HUES64 (cell line): ENCODE measurements at regions not wholly inside any gene's neighbourhood (a gene's known extent, or its start where the extent isn't known, plus 50 kb on each side); places are given as distances from the start of the nearest gene placed in this dataset.
"Not testable (repeated sequence)": the region's sequence is repeated elsewhere in the genome, so short reads cannot be mapped to it uniquely, and the experiment has no call there.

Experiments
- H3K27ac ChIP-seq: 2 replicates; pipeline ENCODE4 v1.7.0; 2013; ENCODE audit warnings: low read depth, low read length, inconsistent platforms
- H3K27me3 ChIP-seq: 2 replicates; pipeline ENCODE4 v1.6.1; 2013; ENCODE audit warnings: mild to moderate bottlenecking, low read length; ENCODE audit not compliant: insufficient read depth
- H3K36me3 ChIP-seq: 2 replicates; pipeline ENCODE4 v1.6.1; 2013; ENCODE audit warnings: mild to moderate bottlenecking, low read length; ENCODE audit not compliant: insufficient read depth
- H3K4me1 ChIP-seq: 2 replicates; pipeline ENCODE4 v1.6.1; 2013; ENCODE audit warnings: mild to moderate bottlenecking, low read length, moderate library complexity; ENCODE audit not compliant: insufficient read depth
- H3K4me3 ChIP-seq: 2 replicates; pipeline ENCODE4 v1.5.1; 2013; ENCODE audit warnings: mild to moderate bottlenecking, low read length, moderate library complexity
- H3K9ac ChIP-seq: 2 replicates; pipeline ENCODE4 v1.6.1; 2013; ENCODE audit warnings: mild to moderate bottlenecking, low read depth, low read length
- H3K9me3 ChIP-seq: 2 replicates; pipeline ENCODE4 v1.6.1; 2013; ENCODE audit warnings: low read depth, low read length; ENCODE audit not compliant: insufficient read depth
- WGBS: fragments of 150-250, 120-280 bp; methylation state at CpG from one replicate; pipeline ENCODE4 v1.1.7; 2013; ENCODE audit warnings: missing lambda C conversion rate; 5-methylcytosine and 5-hydroxymethylcytosine counted together

DNA sequence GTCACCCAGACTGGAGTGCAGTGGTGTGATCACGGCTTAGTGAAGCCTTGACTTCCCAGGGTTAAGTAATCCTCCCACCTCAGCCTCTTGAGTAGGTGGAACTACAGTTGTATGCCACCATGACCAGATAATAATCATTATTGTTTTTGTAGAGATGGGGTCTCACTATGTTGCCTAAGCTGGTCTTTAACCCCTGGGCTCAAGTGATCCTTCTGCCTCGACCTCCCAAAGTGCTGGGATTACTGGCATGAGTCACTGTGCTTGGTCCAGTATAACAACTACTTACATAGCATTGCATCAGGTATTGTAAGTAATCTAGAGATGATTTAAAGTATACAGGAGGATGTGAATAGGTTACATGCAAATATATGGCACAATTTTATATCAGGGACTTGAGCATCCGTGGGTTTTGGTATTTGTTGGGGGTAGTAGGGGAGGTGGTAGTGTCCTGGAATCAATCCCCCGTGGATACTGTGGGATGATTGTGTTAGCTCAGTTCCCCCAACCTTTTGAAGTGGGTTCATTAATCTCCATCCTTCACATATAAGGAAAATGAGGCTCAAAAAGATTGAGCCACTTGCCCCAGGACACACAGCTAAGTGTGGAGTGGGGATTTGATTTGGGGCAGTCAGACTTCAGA is 61.4 kb upstream of the CNIH3 start:
- Histone ChIP-seq H3K4me3 (no peak overlapping the region), H3K36me3 (no peaks in the 10 kb centered on the region), H3K27me3 (no peaks in the 10 kb centered on the region), H3K9ac (no peak overlapping the region), H3K4me1 (no peaks in the 10 kb centered on the region), H3K9me3 (no peaks in the 10 kb centered on the region), H3K27ac (no peak overlapping the region)
- 91% methylated on average over 4 of the region's 4 CpGs for WGBS

DNA sequence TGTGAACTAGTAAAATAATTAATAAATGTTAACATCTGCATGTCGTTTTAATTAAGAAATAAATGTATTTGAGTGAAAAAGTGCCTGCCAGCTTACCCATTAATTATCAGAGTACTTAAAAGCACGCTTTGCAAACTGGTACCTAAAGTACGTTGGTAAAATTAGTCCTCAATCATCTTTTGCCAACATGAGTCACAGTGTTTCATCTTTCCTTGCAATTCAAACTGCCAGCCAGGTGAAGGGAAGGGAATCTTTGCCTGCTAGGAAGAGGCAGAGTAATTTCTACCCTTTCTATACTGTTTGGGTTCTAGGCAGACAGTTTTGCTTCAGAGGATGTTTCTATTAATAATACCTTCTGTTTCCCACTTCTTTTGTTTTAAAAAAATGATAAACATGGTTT is 57.2 kb upstream of the CNIH3 start:
- Histone ChIP-seq H3K36me3 (no peaks in the 10 kb centered on the region), H3K9me3 (peaks cover 13% of the 10 kb centered on the region), H3K27me3 (no peaks in the 10 kb centered on the region), H3K27ac (no peak overlapping the region), H3K4me3 (no peak overlapping the region), H3K9ac (no peak overlapping the region), H3K4me1 (no peaks in the 10 kb centered on the region)
- 91% methylated on average over 3 of the region's 3 CpGs for WGBS

DNA sequence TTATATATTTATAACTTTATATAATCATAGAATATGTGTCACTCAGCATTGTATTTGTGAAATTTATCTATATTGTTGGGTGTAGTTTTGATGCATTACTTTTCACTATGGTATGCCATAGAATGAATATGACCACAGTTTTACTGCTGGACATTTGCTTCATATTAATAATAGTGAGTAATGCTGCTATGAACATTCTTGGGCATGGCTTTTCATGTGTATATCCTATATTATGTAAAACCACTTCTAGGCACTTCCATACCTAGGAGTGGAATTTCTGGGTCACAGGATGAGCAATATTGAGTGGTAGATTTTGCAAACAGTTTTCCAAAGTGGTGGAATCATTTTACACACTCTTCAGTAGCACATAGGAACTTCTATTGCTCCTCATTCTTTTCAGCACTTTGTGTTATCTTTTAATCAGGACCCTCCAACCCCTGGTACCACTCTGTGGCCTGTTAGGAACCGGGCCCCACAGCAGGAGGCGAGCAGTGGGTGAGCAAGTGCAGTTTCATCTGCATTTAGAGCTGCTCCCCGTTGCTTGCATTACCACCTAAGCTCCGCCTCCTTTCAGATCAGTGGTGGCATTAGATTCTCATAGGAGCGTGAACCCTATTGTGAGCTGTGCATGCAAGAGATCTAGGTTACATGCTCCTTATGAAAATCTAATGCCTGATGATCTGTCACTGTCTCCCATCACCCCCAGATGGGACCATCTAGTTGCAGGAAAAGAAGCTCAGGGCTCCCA is 56.0 kb upstream of the CNIH3 start:
- Histone ChIP-seq H3K4me1 (no peaks in the 10 kb centered on the region), H3K36me3 (no peaks in the 10 kb centered on the region), H3K9ac (no peak overlapping the region), H3K9me3 (peaks cover 13% of the 10 kb centered on the region), H3K4me3 (no peak overlapping the region), H3K27ac (no peak overlapping the region), H3K27me3 (no peaks in the 10 kb centered on the region)
- WGBS: 98% methylated on average over 5 of the region's 5 CpGs

DNA sequence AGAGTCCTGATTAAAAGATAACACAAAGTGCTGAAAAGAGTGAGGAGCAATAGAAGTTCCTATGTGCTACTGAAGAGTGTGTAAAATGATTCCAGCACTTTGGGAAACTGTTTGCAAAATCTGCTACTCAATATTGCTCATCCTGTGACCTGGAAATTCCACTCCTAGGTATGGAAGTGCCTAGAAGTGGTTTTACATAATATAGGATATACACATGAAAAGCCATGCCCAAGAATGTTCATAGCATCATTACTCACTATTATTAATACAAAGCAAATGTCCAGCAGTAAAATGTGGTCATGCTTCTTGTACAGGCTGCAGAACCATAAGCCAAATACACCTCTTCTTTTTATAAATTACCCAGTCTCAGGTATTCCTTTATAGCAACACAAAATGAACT is 53.2 kb upstream of the CNIH3 start:
- not testable (repeated sequence) for H3K36me3 ChIP-seq, H3K4me1 ChIP-seq

DNA sequence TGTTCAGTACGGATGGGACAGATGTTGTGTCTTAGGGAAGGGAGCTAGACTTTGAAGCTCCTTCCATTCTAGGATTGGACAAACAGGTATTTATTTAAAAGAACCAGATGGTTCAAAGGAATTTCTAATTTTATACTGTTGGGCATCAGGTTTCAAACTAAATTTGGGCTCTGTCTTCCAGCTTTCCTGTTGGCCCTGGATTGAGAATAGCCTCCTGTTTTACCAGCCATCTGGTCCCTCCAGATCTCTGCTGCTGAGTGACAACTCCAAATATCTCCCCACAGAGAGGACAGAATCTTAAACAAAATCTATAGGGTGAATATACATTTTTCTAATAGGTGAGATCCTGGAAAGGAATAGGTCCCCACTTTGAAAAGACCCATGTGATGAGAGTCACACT is 52.5 kb upstream of the CNIH3 start:
- WGBS: 95% methylated on average over 1 of the region's 1 CpG
- no peak overlapping the region for H3K4me3 ChIP-seq
- H3K9ac ChIP-seq: no peak overlapping the region
- no peaks in the 10 kb centered on the region for H3K4me1 ChIP-seq
- H3K9me3 ChIP-seq: peaks cover 13% of the 10 kb centered on the region
- no peak overlapping the region for H3K27ac ChIP-seq
- H3K36me3 ChIP-seq: no peaks in the 10 kb centered on the region
- H3K27me3 ChIP-seq: no peaks in the 10 kb centered on the region

More for the DNA sequence above, 53.2 kb upstream of the CNIH3 start:
- H3K4me3 ChIP-seq, H3K27ac ChIP-seq, H3K9ac ChIP-seq, H3K27me3 ChIP-seq: not testable (repeated sequence)
- H3K9me3 ChIP-seq: peaks cover 13% of the 10 kb centered on the region

DNA sequence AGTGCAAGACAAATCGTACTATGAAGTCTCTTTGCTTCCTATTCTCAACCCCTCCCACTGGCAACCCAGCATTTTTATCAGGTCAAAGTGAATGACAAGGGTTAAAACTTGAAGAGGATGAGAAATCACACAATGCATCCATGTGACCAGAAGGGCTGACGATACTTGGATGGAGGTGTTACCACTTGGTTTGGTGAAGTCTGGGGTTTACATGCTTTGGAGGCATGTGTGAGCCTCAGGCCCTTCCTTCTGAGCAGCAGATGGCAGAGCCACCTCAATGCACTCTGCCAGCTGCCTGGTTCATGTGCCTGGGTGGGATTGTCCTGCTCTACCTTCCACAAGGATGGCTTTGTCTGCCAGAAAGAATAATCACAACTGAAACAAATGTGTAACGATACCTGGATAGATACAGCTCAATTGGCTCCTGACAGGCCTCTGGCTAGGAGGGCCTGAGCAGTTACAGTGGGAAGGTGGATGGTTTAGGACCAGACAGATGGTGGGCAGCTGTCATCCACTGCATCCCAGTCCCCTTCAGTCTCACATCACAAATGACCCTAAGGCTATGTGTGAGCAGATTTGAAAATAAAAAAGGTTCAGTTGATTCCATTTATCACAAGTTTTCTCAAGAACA is 51.5 kb upstream of the CNIH3 start:
- 93% methylated on average over 3 of the region's 3 CpGs for WGBS
- Histone ChIP-seq H3K9me3 (peaks cover 13% of the 10 kb centered on the region), H3K4me3 (no peak overlapping the region), H3K27me3 (no peaks in the 10 kb centered on the region), H3K27ac (no peak overlapping the region), H3K9ac (no peak overlapping the region), H3K4me1 (no peaks in the 10 kb centered on the region), H3K36me3 (no peaks in the 10 kb centered on the region)

DNA sequence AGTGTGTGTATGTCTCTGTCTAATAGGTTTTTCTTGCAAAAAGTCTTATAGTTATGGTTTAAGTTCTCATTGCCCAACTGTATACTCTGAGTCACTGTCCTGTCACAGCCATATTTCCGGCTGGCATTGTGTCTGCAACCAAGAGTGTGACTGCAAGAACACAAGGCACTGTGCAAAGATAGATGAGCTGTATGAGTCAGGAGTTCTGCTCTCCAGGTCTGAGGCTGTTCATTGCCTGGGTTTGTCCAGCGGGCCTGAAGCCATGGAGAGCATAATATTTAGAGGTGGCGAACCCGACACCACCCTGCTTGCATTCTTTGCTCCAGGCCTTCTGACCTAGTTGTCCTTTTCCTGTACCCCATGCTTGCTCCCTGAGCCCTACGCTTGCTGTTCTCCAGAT is 50.9 kb upstream of the CNIH3 start:
- H3K27me3 ChIP-seq: no peaks in the 10 kb centered on the region
- H3K27ac ChIP-seq: no peak overlapping the region
- H3K9me3 ChIP-seq: peaks cover 10% of the 10 kb centered on the region
- no peak overlapping the region for H3K9ac ChIP-seq
- whole genome bisulfite sequencing: 86% methylated on average over 5 of the region's 5 CpGs
- no peaks in the 10 kb centered on the region for H3K36me3 ChIP-seq
- no peaks in the 10 kb centered on the region for H3K4me1 ChIP-seq
- H3K4me3 ChIP-seq: no peak overlapping the region

DNA sequence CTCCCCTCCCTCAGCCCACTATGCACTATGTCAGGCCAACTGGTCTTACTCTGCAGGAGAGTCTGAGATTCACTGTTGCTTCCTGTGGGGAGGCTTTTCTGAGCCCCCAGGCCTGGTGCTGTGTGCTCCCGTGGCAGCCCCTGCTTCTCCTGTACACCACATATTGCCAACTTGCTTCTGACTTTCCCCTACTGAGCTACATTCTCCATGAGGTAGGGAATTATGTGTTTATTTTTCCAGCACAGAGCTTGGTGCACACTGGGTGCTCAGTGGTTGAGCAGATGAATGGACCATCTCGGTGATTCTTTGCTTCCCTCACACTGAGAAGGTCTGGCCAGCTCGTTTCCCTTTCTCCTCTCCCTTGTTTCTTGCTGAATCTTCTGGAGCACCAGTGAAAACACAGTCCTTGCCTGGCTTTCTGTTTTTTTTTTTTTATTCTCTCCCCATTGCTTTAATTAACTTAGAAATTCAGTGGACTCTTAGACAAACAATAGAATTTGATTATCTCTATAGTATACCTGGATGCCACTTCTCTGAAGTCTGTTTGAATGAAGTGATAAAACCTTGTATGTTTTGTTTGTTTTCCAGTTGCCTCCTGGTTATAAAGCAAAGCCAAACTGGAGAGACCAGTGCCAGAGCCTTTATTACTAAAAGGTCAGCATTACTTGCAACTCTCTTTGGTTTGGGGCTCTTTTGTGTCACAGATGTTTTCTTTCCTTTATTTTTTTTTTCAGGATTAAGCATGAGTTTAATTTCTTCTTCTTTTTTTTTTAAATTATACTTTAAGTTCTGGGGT is 50.3 kb upstream of the CNIH3 start:
- H3K9ac ChIP-seq: no peak overlapping the region
- no peaks in the 10 kb centered on the region for H3K27me3 ChIP-seq
- no peaks in the 10 kb centered on the region for H3K4me1 ChIP-seq
- no peak overlapping the region for H3K4me3 ChIP-seq
- 86% methylated on average over 3 of the region's 3 CpGs for WGBS
- peaks cover 3% of the 10 kb centered on the region for H3K9me3 ChIP-seq
- H3K27ac ChIP-seq: no peak overlapping the region
- no peaks in the 10 kb centered on the region for H3K36me3 ChIP-seq
